ENCODE measurements at regions not wholly inside any gene's neighbourhood (a gene's known extent, or its start where the extent isn't known, plus 50 kb on each side); places are given as distances from the start of the nearest gene placed in this dataset.

GRCh38 chr2:120995152-120995551, 259.5 kb downstream of the GLI2 start:
- no peaks in the 10 kb centered on the region for H3K9me3 ChIP-seq (ENCODE audit: low read length)
- no peak overlapping the region for H3K4me3 ChIP-seq (ENCODE audit: low read length)
- H4K20me1 ChIP-seq (ENCODE audit: insufficient read depth), result no peaks in the 10 kb centered on the region
- no peaks in the 10 kb centered on the region for H3K9me2 ChIP-seq (ENCODE audit: insufficient read depth, low read length)
- no peaks in the 10 kb centered on the region for H3K36me3 ChIP-seq (ENCODE audit: insufficient read depth, low read length)
- H3K4me2 ChIP-seq (ENCODE audit: low read length), result no peak overlapping the region
- H3F3A ChIP-seq (ENCODE audit: insufficient read depth, low read length, poor library complexity, severe bottlenecking), result no peaks in the 10 kb centered on the region
- H2AFZ ChIP-seq (ENCODE audit: low read depth, low read length), result no peak overlapping the region
- H3K27me3 ChIP-seq (ENCODE audit: insufficient read depth, low read depth, low read length), result no peaks in the 10 kb centered on the region
- TF ChIP-seq SMC3 (conservative IDR thresholded peaks at IDR 0.05; ENCODE audit: poor library complexity), result no peak
- no peak for TF ChIP-seq EZH2 (IDR thresholded peaks at IDR 0.05; ENCODE audit: borderline replicate concordance, insufficient read depth, low read length, poor library complexity, severe bottlenecking)
- TF ChIP-seq MXI1 (conservative IDR thresholded peaks at IDR 0.05; ENCODE audit: poor library complexity, severe bottlenecking), result no peak
- TF ChIP-seq RAD21 (conservative IDR thresholded peaks at IDR 0.05), result no peak
- TF ChIP-seq POLR2AphosphoS5 (IDR thresholded peaks at IDR 0.05), result no peak
- TF ChIP-seq TAF1 (IDR thresholded peaks at IDR 0.05; ENCODE audit: low read depth), result no peak
- no peak for TF ChIP-seq REST (IDR thresholded peaks at IDR 0.05; ENCODE audit: borderline replicate concordance)
- no peak for TF ChIP-seq CTCF (IDR thresholded peaks at IDR 0.05; ENCODE audit: poor library complexity, severe bottlenecking)
- TF ChIP-seq EP300 (conservative IDR thresholded peaks at IDR 0.05; ENCODE audit: poor library complexity, severe bottlenecking), result no peak
- no peak overlapping the region for H3K27ac ChIP-seq (ENCODE audit: low read length)
- H3K79me2 ChIP-seq (replicated peaks; ENCODE audit: insufficient read depth, low read length), result no peaks in the 10 kb centered on the region
- no peak overlapping the region for H3K9ac ChIP-seq (ENCODE audit: low read length)

- Histone ChIP-seq H3F3A (ENCODE audit: insufficient read depth, low read length, poor library complexity, severe bottlenecking) (no peaks in the 10 kb centered on the region), H3K9ac (ENCODE audit: low read length) (no peak overlapping the region), H3K4me3 (ENCODE audit: low read length) (no peak overlapping the region), H3K36me3 (ENCODE audit: insufficient read depth, low read length) (no peaks in the 10 kb centered on the region), H3K27ac (ENCODE audit: low read length) (no peak overlapping the region), H3K79me2 (replicated peaks; ENCODE audit: insufficient read depth, low read length) (no peaks in the 10 kb centered on the region), H3K4me2 (ENCODE audit: low read length) (no peak overlapping the region), H3K9me3 (ENCODE audit: low read length) (no peaks in the 10 kb centered on the region), H2AFZ (ENCODE audit: low read depth, low read length) (no peak overlapping the region), H3K9me2 (ENCODE audit: insufficient read depth, low read length) (no peaks in the 10 kb centered on the region), H3K27me3 (ENCODE audit: insufficient read depth, low read depth, low read length) (no peaks in the 10 kb centered on the region), H4K20me1 (ENCODE audit: insufficient read depth) (no peaks in the 10 kb centered on the region)
- TF ChIP-seq MXI1 (conservative IDR thresholded peaks at IDR 0.05; ENCODE audit: poor library complexity, severe bottlenecking) (no peak), TAF1 (IDR thresholded peaks at IDR 0.05; ENCODE audit: low read depth) (no peak), EP300 (conservative IDR thresholded peaks at IDR 0.05; ENCODE audit: poor library complexity, severe bottlenecking) (no peak), POLR2AphosphoS5 (IDR thresholded peaks at IDR 0.05) (no peak), EZH2 (IDR thresholded peaks at IDR 0.05; ENCODE audit: borderline replicate concordance, insufficient read depth, low read length, poor library complexity, severe bottlenecking) (no peak), REST (IDR thresholded peaks at IDR 0.05; ENCODE audit: borderline replicate concordance) (no peak)
These were observed 260.1 kb downstream of the GLI2 start for GRCh38 chr2:120995656-120996190.

All from neural cell (in vitro differentiated cells).